NAMALWA (cell line): ENCODE measurements at regions not wholly inside any gene's neighbourhood (a gene's known extent, or its start where the extent isn't known, plus 50 kb on each side); places are given as distances from the start of the nearest gene placed in this dataset.
A peak's percentile ranks its signal among the peaks of the same experiment; 100 is the strongest.
"Not testable (repeated sequence)": the region's sequence is repeated elsewhere in the genome, so short reads cannot be mapped to it uniquely, and the experiment has no call there.

Experiments
- DNase-seq: peaks from one replicate; pipeline ENCODE4 v3.0.0-alpha.2; 2015; ENCODE audit warnings: low spot score

DNA sequence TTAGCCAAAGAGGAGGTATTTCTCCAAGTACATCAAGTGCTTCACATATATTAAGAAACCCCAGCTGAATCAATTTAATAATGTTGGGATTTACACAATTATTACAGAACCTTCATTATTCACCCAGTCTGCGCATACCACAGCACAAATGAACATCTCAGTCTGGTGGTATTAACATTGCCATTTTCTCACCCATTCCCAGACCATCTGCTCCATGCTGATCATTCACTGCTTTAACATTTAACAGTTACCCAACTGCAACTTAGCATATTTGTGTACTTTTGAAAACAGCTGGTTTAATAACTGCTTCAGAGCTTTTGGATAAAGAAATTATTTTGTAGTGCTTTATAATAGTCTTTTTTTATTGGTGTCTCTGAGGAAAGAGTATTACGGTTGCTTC lies 1072.1 kb downstream of the NXPH1 start:
- no peak for DNase-seq

DNA sequence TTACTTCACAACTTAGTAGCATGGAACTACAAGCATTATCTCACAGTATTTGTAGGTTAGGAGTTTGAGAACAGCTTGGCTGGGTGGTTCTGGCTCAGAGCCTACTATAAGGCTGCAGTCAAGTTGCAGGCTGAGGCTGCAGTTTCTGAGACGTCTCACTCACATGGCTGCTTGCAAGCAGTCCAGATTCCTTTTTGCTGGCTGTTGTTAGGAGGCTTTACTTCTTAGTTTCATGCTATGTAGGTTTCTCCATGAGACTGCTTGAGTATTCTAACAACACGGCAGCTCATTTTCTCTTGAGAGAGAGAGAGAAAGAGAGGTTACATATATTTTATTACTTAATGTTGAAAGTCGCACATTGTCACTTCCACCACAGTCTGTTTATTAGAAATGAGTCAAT lies 1073.9 kb downstream of the NXPH1 start:
- no peak for DNase-seq

DNA sequence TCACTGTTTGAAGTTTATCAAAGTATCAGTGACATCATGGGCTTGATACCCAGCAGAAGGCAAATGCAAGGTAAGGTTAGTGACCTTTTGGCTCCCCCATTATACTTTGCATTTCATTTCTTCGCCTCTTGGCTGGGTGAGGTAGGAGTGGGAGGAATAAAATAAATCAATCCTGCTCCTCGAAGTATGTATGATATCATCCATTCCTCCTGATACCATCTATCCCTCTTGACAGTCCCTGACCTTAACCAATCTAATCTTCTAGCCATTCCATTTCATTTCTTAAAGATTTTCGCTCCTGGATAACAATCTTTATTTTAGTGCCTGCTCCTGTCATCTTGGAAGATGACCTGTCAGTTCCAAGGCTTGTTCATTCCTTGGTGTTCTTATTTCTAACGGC lies 1083.3 kb downstream of the NXPH1 start:
- no peak for DNase-seq

DNA sequence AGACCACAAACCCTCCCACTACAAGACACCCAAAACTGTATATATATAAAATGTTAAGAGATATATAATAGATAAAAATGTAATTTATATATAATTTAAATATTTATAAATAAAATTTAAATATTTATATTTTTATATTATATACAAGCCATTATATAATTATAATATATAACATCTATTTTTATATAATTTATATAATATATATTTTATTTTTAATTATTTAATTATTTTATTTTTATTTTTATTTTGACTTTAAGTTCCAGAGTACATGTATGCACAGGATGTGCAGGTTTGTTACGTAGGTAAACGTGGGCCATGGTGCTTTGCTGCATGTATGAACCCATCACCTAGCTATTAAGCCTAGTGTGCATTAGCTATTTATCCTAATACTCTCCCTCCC lies 1090.2 kb downstream of the NXPH1 start:
- DNase-seq, result no peak

DNA sequence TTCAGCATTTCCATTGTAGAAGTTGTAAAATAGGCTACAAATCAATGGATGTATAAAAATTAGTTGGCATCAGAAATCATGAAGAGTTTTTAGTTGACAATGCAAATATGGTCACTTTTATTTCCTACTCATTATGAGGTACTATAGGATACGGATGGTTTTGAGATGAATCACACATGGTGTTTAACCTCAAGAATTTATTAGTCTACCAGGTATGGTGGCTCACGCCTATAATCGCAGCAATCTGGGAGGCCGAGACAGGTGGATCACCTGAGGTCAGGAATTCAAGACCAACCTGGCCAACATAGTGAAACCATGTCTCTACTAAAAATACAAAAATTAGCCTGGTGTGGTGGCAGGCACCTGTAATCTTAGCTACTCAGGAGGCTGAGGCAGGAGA lies 1119.0 kb downstream of the NXPH1 start:
- not testable (repeated sequence) for DNase-seq

DNA sequence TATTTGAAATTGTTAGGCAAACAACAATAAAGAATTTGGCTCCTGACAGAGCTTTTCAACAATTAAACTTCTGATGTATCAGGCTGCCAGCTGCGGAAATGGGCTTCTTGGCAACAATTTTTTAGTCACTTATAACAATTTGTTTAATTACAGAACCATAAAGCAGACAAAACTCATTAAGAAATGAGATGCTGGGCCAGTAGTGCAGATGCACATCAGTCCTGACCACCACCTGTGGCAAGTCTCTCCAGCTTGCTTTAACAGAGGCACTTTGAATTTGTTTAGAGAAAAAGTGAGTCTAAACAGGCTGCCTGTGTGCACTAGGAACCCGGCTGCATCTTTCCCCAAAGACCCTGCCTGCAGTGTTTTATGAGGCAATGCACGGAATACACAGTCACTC lies 1124.4 kb downstream of the NXPH1 start:
- DNase-seq, result no peak

DNA sequence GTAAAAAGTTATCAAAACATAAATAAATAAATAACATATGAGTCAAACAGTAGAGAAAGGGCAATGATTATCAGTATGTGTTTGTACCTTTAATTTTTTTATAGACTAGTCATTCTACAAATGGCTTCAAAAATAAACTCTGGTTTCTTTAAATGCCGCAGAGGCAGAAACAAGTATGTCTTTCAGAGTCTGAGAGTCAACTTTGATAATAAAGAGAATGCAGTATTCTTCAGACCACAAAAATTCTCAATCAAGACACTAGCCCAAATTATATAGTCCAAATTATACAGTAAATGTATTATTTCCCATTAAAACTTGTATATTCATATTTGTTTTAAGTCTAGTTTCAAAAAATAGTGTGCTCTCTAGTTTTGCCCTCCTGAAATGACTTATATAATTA lies 1142.3 kb downstream of the NXPH1 start:
- DNase-seq, result no peak

DNA sequence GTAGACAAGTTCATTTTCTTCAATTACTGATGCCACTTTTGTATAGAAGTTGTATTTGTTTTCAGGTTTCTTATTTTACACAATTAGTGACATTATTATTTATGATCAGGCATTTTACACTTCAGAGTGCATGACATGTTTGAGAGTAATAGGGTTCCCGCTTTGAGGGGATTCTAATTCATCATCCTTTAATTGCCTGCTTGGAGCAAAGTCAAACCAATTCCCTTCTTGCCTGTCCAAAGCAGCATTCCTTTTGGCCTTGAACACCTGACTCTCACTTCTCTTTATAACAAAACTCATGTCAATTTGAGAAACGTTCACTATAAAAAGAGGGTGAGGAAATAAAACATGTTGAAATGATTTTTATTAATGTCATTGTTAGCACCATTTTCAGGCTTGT lies 1149.4 kb downstream of the NXPH1 start:
- no peak for DNase-seq

DNA sequence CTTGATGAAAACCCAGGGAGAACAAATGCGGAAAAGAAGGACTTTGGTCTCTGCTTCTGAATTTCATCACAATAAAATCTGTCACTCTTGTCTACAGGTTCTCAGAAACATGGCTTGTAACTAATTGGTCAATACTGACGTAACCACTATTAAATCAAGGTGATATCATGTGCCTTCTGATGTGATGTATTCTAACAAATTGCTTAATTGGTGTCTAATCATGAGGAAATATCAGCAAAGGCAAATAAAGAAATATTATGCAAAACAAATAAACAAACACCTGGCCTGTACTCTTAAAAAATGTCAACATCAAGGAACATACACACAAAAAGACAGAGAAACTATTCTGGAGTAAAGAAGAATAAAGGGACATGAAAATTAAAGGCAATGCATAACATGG lies 1165.0 kb downstream of the NXPH1 start:
- no peak for DNase-seq

DNA sequence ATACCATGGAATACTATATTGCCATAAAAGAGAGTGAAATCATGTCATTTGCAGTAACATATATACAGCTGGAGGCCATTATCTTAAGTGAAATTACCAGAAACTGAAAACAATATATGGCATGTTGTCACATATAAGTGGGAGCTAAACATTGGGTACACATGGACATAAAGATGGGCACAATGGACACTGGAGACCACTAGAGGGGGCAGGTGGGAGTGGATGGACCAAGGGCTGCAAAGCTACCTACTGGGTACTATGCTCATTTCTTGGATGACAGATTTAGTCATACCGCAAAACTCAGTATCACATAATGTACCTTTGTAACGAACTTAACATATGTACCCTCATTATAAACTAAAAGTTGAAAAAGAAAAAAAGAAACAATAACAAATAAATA lies 1167.6 kb downstream of the NXPH1 start:
- peak; percentile 21 for DNase-seq

DNA sequence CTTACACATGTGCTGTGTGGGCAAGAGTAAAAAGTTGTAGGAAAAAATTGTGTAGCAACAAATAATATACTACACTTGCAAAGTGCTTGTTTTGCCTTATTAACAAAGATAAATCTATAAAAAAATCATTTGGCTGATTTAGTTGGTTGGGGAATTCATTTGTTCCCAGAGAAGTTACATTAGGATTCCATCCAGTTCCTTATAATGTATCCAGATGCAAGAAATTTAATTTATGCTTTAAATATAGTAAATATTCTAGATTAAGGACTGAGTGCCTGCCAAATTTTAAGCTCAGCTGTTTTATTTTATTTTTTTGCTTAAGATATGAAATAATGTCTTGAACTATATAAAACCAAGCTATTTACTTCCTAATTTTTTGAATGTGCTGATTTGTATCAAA lies 1169.9 kb downstream of the NXPH1 start:
- no peak for DNase-seq

DNA sequence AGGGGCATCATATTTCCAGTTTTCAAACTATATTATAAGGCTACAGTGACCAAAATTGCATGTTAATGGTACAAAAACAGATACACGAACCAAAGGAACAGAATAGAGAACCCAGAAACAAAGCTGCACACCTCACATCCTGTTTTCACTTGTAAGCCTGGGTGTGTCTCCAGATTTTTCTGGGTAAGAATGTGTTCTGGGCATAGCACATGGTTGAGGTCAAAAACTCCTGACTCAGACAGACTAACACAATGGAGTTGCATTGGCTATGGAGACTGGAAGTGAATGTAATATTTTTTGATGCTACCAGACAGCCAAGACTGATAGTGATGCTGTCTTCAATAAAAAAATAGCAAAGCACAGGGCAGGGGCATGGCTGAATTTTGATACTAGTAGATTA lies 1175.2 kb downstream of the NXPH1 start:
- no peak for DNase-seq

DNA sequence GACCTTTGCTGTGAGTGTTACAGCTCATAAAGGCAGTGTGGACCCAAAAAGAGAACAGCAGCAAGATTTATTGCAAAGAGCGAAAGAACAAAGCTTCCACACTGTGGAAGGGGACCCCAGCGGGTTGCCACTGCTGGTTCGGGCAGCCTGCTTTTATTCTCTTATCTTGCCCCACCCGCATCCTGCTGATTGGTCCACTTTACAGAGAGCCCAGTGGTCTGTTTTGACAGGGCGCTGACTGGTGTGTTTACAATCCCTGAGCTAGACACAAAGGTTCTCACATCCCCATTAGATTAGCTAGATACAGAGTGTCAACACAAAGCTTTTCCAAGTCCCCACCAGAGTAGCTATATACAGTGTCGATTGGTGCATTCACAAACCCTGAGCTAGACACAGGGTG lies 1187.5 kb downstream of the NXPH1 start:
- DNase-seq, result not testable (repeated sequence)

DNA sequence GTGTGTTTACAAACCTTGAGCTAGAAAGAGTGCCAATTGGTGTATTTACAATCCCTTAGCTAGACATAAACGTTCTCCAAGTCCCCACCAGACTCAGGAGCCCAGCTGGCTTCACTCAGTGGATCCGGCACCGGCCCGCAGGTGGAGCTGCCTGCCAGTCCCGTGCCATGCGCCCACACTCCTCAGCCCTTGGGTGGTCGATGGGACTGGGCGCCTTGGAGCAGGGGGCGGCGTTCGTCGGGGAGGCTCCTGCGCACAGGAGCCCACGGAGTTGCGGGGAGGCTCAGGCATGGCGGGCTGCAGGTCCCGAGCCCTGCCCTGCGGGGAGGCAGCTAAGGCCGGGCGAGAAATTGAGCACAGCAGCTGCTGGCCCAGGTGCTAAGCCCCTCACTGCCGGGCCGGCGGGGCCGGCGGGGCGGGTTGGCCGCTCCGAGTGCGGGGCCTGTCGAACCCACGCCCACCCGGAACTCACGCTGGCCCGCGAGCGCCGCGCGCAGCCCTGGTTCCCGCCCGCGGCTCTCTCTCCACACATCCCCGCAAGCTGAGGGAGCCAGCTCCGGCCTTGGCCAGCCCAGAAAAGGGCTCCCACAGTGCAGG lies 1188.0 kb downstream of the NXPH1 start:
- not testable (repeated sequence) for DNase-seq

DNA sequence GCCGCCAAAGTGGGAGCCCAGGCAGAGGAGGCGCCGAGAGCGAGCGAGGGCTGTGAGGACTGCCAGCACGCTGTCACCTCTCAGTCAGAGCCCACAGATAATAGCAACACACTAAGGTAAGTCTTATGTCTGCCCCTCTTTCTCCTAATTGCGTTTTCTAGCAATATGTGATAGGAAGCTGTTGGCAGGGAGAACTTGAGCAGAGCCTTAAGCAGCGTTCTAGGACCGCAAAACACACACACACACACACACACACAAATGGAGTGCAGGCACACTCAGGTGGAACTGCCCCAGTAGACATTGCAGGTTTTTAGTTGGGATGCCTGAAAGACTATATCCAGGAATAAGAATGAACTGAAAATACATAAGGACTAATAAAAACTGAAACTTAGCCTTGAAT lies 1188.5 kb downstream of the NXPH1 start:
- DNase-seq, result no peak

DNA sequence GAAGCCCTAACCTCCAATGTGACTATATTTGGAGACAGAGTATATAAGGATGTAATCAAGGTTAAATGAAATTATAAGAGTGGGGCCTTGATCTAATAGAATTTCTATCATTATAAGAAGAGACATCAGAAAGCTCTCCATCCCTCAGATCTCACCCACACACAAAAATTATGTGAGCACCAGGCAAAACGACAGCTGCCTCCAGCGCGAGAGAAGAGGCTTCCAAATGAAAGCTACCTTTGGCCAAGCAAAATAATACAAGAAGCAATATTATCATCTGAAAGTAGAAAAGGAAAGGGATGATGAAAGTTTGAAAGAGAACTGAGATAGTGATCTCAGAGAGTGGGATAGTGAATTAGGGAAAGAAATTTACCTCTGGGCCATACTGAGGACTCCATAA lies 1192.5 kb downstream of the NXPH1 start:
- no peak for DNase-seq

DNA sequence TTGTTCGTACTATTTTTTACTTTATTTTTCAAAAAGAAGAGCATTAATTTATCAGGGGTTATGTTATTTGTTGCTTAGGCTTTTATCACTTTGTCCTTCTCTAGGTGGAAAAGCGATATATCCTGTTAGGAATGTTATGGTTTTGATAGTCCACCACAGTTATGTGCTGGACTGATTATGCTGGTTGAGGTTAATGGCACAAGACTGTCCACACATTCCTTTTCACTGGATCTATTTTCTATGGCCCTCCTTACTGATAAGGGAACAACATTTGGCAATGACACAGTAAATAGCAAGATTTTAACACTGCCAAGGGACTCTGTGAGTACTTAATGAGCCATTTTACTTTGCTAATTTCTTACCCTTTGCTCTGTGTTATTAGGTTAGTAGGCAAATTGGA lies 1212.3 kb downstream of the NXPH1 start:
- DNase-seq, result no peak

DNA sequence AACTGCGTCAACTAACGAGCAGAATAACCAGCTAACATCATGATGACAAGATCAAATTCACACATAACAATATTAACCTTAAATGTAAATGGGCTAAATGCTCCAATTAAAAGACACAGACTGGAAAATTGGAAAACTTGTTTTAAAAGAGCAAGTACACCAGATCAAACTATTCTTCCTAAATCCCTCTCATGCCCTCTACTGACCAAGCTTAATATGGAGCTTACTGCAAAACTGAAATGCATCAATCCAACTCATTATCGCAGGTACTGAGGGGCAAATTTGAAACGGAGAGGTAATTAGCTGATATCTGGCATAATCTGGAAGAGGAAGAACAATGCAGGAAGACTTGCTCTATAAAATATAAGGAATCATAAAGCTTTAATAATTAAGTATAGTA lies 1223.8 kb downstream of the NXPH1 start:
- no peak for DNase-seq

DNA sequence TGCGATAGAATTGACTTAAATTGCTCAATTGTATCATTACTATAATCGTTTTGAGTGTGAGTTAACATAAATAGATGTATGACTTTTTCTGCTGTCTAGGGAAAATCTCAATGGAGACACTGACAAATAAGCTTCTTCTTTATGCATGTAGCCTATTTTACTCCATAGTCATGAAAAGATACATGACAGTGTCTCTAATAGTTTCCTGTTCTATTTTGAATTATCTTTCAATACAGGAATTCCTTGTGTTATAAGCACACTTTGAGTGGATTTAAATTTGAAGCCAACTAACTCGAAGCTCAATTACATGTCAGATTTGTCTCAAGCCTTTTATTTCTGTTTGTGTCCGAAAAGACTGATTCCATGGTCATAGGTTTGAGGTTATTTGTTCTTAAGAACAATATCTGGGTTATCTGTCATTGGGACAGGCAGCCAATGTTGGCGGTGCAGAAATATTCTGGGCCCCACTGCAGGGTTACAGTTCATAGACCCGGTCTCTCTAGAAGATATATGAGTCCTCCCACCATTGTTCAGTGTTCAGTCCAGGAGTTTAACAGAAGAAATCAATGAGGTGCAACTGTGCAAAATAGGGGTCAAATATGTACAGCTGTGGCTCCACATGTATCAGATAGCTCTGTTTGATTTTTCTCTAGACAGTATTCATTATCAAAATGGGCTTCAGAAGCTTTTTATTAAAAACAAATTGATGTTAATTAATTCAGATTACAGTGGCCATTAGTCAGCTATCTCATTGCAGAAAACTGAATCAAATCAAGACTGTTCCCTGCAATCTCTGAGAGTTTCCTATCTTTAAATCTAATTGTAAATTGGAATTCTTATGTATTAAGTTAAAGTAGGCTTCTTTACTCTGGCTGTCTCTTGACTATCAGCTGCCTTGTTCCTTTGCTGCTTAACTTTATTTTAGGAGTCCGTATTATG lies 1238.8 kb downstream of the NXPH1 start:
- DNase-seq, result no peak

DNA sequence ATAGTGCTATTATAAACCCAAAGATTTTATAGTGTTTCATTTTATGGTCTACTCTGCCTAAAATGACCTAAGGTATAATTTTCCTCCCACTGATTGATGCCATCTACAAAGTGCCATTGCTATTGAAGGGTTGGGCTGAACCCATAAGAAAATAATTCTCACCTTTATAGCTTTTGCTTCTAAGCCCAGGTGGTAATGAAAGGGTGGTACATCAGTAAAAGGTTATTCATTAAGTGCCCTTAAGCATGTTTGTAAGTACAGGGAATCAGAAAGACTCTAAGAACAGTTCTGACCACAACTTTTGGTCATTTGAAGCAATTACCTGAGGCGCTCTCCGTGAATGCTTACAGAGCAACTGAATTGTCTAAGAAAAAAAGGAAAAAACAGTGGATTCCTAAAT lies 1247.3 kb downstream of the NXPH1 start:
- no peak for DNase-seq

DNA sequence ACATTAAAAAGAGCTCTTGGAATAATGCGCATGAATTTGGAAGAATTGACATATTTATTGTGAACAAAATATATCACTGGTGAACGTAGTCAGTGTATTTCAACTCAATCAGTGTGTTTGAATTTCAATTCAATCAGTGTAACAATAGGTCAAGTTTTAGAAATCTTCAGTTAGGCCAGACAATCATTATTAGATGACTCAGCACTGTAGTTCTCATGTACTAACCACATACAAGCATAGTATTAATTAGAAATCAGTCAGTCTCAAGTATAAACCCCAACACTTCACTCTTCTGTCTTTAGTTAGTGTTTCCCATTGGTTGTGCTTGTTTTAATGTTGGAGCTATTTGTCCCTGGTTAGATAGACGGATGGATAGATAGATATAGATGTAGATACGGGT lies 1247.9 kb downstream of the NXPH1 start:
- no peak for DNase-seq

DNA sequence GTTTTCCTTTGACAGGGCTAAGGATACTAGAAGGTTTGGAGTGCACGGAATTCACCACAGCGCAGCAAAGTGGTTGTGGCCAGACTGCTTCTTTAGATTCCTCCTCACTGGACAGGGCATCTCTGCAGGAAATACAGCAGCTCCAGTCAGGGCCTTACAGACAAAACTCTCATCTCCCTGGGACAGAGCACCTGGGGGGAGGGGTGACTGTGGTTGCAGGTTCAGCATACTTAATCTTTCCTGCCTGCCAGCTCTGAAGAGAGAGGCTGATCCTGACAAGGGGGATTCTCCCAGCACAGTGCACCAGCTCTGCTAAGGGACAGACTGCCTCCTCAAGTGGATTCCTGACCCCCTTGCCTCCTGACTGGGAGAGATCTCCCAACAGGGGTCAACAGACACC lies 1257.9 kb downstream of the NXPH1 start:
- no peak for DNase-seq

DNA sequence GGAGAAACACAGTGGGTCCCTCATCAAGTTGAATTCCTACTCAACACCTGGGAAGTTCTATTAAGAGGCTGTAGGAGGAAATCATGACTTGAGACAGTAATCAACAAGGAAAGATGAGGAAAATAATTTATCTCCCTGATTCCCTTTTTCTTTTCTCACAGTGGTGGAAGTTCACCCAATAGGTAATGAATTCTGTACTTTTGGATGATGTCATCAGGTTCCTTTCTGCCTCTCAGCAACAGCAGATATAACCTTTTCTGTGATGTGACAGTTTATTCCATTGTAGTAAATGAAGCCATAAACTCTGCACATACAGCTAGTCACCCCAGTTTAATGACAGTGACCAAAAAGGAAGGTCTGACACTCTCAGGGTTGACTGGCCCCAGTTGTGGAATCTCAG lies 1265.0 kb downstream of the NXPH1 start:
- DNase-seq, result no peak

DNA sequence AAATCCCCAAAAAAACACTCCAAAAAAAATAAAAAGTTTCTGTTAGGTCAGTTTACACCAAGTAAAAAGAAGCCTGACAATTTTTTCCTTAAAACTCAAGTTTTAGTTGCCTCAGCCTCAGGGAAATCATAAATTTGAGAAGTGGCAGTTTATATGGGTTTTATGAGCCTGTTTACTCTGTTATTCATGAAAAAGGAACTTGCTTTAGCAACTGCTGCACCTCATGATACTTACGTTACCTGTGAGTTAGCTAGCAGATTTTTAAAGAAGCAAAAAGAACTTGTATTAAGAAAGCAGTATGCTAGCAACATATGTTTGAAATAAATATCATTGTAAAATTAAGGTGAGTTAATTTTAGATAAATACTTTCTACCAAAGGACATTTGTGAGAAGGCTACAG lies 1264.5 kb upstream of the PHF14 start:
- DNase-seq, result no peak
